ENCODE measurements at regions not wholly inside any gene's neighbourhood (a gene's known extent, or its start where the extent isn't known, plus 50 kb on each side); places are given as distances from the start of the nearest gene placed in this dataset.

DNA sequence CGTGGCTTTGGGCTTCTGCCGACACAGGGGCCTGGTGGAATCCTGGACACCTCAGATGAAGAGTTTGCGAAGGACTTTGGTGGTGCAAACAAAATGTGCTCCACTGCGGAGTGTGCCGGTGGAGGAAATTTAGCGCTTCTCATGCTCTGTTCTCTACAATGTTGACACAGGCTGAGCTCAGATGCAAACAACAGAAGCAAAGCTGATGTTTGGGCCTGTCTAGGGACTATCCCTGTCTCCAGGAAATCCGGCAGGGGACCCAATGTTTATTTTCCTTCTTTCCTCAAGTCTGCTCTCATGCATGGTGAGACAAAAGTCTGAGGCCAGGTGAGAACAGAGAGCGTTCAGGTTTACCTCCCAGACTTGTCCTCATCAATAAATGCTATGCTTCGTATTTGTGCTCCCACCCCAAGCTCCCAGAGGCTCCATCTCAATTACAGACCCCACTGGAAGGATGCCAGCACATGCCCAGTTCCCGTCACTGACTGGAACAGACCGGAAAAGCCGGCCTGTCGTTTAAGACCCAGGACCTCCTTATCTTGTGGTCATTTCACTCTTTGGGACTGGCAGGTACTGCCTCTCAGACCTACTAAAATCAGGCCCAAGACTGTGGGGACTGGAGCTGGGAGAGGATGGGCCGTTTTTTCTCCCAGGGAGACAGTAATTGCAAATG is 105.7 kb upstream of the B3GAT1 start:
- DNase-seq (ENCODE audit: low read depth, low spot score): no peak

DNA sequence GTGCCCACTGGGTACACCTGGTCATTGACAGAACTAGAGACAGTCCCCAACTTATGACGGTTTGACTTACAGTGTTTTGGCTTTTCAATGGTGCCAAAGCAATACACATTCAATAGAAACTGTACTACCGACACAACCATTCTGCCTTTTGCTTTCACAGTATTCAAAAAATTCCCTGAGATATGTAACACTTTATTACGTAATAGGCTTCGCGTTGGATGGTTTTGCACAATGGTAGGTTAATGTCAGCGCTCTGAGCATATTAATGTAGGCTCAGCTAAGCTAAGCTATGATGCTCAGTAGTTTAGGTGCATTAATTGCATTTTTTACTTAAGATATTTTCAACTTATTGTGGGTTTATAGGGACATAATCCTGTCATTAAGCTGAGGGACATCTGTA is 105.1 kb upstream of the B3GAT1 start:
- no peak for DNase-seq (ENCODE audit: low read depth, low spot score)

DNA sequence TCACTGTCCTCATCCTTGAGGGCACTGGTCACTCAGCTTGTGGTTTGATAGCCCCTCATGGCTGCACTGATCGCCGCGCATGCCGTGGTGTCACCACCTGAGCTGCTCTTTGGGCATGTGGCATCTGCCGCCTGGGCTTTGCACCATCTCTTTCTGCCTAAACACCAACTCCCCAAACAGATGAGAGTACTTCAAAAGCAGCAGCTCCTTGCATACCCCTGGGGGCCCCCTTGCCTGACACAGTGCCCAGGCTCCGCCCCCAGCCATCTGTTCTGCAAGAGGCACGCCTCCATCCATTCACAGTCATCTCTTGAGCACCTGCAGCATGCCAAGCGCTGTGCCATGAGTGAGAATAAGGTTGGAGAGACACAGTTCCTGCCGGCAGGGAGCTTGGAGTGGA is 104.5 kb upstream of the B3GAT1 start:
- no peak for DNase-seq (ENCODE audit: low read depth, low spot score)

DNA sequence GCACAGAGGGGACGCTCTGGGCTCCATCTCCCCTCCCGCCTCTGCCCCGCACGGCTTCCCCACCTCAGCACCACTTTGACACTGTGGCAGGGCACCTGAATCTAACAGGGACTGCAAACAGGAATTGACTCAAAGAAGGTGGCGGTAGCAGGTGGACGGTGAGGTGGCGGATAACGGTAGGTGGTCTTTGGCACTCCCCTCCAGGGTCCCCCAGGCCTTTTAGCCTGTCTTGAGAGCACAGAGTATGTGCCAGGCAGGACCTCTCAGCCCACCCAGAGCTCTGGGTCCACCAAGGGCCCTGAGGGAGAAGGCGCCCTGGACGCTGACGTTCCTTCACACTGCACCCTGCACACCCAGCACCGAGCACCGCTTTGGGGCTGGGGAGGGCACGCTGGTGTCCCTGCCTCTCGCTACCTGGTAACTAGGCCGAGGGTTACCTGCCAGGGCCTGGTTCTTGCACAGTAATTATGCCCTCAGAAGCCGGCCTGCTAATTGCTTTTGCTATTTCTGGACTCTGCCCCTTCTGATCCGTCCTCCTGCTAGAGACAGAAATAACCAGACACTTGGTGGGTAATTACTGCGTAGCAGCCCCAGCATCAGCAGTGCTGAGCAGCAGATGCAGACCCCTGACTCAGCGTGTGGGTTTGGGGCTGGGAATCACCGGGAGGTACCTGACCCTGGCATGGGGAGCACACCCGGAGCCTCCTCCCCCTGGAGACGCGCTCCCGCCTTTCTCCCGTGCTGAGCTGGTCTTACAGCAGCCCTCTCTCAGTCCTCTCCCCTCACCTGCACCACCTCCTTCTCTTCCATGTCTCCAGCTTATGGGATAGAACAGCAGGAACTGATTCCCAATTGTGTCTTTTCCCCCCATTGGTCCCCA is 103.3 kb upstream of the B3GAT1 start:
- DNase-seq (ENCODE audit: low read depth, low spot score): no peak

DNA sequence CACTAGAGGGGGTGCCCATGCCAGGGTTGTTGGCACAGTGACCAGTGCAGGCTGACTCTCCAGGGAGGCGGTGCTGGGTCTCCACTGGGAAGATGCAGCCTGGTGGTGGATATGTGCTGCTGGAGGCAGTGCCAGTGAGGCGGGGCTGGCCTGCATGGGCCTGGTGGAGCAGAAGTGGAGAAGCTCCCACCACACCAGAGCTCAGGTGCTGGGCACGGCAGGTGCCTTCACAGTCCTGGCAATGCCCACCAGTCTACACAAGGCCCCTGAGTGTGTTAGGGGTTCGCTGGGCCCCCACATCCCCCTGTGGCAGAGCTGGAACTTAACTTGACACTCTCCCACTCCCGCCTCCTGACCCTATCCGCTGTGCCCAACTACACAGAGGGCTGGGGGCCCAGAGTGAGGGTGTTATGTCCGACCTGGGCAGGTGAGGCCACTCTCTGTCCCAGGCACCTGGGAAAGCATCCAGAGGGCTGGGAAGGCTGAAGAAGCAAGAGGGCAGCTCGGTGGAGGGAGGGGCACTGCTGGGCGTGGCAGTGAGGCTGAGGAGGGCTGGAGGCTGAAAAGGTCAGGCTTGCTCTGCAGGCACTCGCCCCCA is 102.4 kb upstream of the B3GAT1 start:
- no peak for DNase-seq (ENCODE audit: low read depth, low spot score)

DNA sequence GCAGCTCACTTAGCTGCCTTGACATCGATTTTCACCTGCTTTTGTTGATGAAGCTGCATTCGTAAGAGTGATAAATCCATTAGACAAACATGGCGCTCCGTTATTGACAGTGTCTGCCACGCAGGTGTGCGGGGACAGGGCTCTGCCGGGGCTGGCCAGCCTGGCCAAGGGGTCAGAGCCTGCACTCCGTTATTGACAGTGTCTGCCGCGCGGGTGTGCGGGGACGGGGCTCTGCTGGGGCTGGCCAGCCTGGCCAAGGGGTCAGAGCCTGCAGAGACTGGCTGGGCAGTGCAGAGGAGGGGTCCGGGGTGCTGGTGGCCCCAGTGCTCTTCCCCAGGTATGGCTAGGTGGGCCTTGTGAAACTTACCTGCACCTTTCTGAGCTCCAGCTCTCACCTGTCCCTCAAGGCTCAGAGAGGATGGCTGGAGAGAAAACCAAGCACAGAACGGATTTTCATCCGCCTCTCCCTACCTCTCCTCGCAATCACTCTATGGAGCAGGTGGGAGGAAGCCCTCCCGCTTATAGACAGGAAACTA is 101.6 kb upstream of the B3GAT1 start:
- DNase-seq (ENCODE audit: low read depth, low spot score): no peak

DNA sequence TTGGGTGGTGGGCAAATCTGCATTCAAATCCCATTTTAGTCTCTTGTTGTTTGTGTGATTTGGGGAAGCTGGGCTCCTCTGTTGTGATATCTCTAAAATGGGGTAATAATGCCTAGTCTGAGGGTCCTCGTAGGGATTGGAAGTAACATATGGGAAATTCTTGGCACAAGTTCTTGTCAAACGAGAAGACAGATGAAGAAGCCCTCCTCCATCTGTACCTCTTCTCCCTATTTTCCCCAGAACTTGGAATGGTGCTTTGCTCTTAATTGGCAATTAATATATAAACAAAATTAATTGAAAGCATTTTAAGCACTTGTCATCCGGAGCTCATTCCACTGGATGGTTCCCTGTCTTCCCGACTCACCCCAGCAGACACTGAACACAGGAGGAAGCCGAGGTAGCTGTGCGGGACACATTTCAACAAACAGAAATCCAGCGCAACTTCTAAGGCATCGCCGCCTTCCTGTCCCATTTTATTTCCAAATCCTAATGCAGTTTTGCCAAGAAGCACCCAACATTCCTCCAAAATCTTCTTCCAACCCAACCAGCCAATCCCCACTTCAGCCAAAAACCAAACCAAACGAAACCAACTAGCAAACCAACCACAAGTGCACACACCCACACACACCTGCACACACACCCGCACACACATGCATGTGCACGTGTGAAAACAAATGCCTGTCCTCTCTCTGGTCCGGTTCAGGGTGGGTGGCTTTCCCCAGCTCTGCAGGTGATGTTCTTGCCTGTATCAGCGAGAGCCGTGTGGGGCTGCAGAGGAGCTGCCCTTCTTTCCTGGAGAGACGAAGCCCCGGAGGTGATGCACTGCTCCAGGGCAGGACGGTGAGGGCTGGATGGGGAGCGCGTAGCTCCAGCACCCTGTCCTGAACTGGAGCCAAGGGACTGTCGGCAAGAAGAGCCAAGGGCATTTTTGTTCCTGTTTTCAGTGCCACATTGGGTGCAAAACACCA is 100.8 kb upstream of the B3GAT1 start:
- DNase-seq (ENCODE audit: low read depth, low spot score): no peak

DNA sequence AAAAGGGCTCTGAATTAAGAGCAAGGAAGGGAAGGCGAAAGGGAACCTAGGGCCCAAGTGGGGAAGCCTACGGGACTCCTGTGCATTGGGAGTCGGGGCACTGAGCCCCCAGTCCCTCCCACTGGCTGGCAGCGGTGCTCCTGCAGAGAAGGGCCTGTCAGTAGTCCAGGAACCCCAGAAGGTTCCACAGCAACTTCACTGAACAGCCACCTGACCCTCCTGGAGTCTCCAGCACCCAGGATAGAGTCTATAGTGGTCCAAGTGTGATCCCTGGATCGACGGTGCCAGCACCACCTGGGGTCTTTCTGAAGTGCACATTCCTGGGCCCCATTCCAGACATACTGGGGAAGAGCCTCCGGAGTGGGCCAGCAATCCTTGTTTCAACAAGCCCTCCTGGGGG is 100.0 kb upstream of the B3GAT1 start:
- no peak for DNase-seq (ENCODE audit: low read depth, low spot score)

DNA sequence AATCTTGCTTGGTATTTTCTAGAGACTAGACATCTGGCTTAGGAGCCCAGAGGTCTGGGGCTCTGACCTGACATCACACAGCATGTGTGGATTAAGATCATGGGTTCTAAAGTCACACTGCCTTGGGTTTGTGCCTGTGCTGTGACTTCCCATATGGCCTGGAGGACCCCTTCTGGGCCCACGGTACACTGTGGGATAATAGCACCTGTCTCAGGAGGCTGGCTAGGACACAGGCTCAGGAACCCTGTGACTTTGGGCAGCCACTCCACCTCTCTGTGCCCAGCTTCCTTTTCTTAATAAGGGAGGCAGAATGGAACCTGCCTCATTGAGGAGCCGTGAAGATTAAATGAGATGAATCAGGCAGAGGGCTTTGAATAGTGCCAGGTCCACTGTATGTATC is 99.2 kb upstream of the B3GAT1 start:
- DNase-seq (ENCODE audit: low read depth, low spot score): no peak

DNA sequence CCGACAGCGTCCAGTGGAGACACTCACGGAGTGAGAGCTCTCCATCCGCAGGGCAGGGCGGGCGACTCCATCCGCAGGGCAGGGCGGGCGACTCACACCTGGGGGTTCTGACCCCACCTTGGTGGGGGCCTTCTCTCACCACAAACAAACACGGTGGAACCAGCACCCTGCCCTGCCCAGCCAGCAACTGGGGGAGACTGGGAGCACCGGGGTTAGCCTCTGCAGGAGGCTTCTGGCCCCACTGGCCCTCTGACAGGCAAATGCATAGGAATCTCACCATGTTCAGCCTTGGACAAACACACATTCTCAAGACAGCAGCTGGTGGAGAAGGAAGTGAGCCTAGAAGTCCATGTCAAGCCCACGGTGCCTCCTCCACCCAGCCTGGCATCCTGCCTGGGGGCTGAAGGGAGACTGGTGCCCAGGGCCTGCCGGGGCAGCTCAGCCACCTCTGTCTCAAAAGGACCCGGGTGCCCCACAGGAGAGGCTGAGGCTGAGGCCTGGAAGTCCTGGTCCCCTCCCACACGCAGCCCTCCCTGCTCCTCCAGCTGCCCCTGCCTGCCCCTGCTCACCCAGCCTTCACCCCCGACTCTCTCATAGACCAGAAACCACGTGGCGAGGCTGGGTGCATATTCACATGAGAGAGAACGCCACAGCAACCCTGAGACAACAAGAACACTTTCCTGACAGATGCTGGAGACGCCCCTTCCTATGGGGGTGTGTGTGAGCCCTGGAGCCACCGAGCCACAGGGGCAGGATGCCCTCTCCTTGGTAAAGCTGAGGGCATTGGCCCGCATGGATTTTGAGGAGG is 98.4 kb upstream of the B3GAT1 start:
- no peak for DNase-seq (ENCODE audit: low read depth, low spot score)

DNA sequence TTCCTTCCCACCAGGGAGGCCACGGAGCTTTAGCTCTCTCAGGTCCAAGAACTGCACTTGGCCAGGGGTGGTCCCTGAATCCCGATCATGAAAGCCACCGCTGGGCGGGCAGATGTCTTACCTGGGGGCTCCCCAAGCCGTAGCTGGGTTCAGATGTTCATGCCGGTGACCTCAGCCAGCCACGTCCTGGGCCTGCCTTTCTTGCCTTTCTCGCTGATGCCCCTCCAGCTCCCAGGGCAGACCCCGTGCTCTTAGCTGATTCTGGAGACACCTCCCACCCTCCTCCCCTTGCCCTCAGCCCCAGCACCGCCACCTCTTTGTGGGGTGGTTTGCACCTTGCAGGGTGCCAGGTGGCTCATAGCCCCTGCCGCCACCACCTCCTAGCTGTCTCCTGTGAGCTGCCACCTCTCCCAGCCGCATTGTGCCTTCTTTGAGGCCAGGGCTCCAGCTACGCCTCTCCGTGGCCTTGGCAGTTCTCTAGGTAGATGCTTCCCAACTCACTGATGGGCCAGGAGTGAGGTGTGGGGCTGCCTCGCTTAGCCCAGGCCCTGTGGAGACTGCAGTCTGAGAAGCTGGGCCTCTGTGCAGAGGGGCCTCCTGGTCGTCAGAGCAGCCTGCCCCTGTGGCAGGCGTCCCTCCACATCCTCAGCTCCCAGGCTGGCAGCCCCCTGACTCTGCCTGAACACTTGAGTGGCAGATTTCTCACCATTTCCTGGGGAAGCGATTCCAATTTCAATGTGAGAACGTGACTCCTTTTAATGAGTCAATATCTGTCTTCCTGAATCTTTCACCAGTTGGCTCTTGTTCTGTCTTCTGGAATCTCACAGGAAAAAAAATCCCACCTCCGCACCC is 97.6 kb upstream of the B3GAT1 start:
- no peak for DNase-seq (ENCODE audit: low read depth, low spot score)

DNA sequence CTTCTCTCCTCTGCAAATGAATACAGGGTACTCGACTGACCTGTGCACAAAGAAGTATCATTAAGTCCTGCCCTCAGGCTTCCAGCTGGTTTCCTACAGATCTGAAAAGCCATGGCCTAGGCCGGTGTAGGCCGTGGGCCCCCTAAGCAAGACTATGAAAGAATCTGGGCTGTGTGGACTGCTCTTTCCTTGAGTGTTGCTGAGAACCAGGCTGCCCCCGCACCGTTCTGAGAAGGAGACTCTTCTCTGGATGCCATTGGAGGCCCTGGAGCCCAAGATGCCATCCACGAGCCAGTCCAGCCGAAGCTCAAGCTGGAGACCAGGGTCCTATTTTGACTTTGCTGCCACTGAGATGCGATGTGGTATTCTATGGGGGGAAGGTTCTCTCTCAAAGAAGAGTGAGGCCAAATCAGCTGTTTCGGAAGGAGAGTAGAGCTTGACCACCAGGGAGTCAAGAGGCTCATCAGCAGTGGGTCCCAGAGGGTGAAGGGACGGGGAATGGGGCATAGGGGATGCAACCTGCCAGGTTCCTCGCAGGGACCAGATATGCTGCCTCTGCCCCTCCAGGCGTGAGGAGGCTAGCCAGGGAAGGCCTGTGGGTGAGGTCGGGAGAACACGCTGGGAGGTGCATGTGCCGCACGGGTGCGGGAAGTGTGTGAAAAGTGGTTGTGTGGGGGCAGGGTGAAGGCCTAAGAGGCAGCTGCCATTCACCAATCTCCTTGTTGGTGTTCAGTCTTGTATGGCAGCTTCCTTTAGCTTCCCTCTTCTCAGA is 96.4 kb upstream of the B3GAT1 start:
- no peak for DNase-seq (ENCODE audit: low read depth, low spot score)

DNA sequence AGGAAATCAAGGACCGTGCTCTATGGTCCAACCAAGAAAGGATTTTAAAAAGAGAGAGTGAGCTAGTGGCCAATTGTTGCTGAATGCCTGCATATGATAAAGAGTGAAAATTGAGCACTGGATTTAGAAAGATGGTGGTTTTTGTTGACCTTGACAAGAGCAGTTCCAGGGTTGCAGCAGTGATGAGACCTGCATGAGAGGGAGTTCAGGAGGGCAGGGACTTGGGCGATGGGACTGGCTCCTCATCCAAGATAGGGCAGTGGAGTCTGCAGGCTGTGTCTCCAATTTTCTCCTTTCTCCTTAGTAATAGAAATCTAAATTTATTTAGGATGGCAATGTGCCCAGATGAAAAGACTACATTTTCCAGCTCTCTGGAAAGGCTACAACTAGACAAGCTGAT is 94.0 kb upstream of the B3GAT1 start:
- DNase-seq (ENCODE audit: low read depth, low spot score): no peak

DNA sequence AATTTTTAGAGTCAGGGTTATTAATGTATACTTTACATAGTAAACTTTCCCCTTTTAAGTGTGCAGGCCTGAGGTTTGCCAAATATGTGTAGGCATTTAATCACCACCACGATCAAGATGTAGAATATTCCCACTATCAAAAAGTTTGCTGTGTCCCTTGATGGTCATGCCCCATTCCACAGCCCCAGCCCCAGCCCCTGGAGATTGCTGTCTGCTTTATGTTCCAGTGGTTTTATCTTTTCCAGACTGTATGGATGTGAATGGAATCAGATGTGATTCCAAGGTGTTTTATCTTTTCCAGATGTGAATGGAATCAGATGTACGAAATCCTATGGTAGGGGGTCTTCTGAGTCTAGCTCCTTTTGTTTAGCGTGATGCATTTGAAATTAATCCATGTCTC is 93.1 kb upstream of the B3GAT1 start:
- DNase-seq (ENCODE audit: low read depth, low spot score): no peak

DNA sequence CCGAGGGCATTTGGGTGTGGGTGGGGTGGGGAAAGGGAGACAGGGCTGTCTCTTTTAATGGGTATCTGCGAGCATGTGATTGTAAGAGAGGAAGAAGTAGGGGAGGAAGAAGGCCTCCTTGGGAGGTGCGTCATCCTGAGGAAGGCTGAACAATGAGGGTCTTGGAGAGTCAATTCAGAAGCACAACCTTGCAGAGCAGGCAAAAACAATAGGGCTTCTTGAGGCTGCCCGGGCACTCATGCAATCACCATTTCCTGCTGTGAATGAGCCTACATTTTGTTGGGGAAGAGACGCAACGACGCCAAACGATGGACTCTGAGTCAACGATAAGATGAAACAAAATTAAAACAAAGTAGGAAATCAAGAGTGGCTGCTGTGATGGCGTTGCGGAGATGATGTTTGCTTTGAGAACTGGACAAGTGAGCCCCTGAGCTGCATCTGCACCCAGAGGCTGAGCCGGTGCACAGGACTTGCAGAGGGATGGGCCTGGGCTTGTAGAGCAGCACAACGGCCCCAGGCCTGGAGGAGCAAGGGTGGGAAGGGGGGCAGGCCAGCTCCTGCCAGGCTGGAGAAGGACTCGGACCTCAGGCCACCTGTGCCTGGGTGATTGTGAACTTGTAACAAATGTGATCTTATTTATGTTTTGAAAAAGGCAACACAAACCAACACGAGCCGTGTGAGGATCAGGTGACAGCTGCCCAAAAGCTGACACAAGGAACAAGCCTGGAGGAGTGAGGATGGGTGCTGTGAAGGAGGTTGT is 92.3 kb upstream of the B3GAT1 start:
- DNase-seq (ENCODE audit: low read depth, low spot score): no peak

DNA sequence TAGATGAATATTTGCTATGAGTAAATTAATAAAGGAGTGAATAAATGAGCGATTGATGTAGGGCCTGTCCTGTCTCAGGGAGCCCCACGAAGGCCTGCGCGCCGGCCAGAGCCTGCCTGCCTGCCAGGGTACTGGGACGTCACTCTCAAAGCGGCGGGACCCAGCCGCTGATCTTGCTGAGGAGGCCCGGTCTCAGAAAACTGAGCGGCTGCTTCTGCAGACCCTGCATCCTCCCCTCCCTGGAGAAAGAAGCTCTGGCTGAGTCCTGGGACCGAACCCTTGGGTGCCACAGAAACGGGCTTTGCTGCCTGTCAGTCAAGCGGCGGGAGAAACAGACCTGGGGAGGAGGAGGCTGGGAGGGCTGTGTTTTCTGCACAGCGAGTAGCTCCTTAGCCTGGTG is 91.6 kb upstream of the B3GAT1 start:
- no peak for DNase-seq (ENCODE audit: low read depth, low spot score)

DNA sequence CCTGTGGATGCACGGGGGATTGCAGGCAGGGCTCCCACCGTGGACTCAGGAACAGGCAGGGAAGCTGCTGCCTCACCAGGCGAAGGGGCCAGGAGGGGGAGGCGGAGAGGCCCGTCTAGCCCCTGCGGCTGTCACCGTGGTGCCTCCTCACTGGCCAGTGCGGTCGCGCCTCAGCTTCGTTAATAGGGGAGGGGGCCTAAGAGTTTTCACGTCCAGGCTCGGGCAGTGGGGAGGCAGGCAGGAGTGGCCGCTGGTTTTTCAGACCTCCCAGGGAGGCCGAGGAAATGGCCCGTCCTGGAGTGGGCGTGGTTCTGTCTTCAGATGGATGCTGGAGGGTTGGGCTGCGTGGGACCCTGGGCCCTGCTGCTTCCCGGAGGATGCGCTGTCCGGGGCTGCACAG is 91.1 kb upstream of the B3GAT1 start:
- no peak for DNase-seq (ENCODE audit: low read depth, low spot score)

DNA sequence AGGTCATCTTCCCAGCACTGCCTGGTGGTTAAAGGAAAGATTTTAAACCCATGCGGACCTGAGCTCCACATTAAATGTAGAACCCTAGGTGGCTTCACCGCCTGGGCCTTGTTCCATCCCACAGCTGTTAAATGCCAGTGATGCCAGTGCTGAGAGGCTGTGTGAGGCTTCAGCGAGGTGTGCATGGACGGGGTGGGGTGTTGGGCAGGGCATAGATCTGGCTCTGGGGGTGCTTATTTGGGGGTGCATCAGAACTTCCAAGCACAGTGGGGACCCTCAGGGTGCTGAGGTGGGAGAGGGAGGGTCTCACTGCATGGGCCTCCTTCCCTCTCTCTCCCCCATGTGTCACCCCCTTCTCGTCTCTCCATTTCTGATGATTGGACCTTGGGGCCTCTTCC is 90.1 kb upstream of the B3GAT1 start:
- DNase-seq (ENCODE audit: low read depth, low spot score): no peak

Data from smooth muscle cell of the brain vasculature (primary cell).